ENCODE measurements at regions not wholly inside any gene's neighbourhood (a gene's known extent, or its start where the extent isn't known, plus 50 kb on each side); places are given as distances from the start of the nearest gene placed in this dataset.

DNA sequence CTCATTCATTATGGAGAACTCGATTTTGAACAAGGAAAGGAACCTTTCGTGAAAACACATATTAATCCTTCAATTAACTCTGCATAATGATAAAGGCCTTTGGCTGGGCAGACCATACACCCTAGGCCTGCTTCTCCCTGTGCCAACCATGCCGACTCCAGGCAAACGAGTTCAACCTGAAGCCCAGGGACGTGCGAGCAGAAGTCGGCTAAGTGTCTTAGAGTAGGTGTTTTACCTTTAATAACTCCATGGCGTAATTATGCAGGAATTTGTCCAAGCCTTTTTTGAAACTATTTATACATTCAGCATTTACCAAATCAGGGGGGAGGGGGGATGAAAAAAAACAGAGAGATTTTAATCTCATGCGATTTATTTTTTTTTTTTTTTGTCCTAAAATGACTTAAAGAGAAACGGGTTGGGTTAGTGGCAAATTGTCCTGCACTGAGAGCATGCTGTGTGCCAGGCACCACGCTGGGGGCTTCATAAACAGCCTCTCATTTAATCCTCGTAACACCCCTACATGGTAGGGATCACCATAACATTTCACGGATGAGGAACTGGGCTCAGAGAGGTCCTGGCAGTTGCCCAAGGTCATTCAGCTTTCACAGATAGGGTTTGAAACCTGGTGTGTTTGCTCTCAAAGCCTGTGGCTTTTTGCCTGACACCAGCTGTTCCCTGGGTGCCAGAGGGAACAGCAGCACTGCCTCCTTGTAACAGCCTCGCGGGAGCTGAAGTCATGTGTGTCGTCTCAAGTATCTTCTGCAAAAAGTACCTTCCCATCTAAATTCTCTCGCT, 423.9 kb downstream of the MN1 start:
- no peak for DNase-seq
- Histone ChIP-seq H3K27me3 (ENCODE audit: insufficient read depth, low read depth, severe bottlenecking) (no peaks in the 10 kb centered on the region), H3K27ac (no peak overlapping the region), H3K36me3 (no peaks in the 10 kb centered on the region), H3K4me3 (ENCODE audit: low read depth, low read length) (no peak overlapping the region), H3K9me3 (ENCODE audit: severe bottlenecking) (no peaks in the 10 kb centered on the region)
- TF ChIP-seq, protein P1, sequence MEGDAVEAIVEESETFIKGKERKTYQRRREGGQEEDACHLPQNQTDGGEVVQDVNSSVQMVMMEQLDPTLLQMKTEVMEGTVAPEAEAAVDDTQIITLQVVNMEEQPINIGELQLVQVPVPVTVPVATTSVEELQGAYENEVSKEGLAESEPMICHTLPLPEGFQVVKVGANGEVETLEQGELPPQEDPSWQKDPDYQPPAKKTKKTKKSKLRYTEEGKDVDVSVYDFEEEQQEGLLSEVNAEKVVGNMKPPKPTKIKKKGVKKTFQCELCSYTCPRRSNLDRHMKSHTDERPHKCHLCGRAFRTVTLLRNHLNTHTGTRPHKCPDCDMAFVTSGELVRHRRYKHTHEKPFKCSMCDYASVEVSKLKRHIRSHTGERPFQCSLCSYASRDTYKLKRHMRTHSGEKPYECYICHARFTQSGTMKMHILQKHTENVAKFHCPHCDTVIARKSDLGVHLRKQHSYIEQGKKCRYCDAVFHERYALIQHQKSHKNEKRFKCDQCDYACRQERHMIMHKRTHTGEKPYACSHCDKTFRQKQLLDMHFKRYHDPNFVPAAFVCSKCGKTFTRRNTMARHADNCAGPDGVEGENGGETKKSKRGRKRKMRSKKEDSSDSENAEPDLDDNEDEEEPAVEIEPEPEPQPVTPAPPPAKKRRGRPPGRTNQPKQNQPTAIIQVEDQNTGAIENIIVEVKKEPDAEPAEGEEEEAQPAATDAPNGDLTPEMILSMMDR (IDR thresholded peaks at IDR 0.05; ENCODE audit: low read depth, low read length): no peak

DNA sequence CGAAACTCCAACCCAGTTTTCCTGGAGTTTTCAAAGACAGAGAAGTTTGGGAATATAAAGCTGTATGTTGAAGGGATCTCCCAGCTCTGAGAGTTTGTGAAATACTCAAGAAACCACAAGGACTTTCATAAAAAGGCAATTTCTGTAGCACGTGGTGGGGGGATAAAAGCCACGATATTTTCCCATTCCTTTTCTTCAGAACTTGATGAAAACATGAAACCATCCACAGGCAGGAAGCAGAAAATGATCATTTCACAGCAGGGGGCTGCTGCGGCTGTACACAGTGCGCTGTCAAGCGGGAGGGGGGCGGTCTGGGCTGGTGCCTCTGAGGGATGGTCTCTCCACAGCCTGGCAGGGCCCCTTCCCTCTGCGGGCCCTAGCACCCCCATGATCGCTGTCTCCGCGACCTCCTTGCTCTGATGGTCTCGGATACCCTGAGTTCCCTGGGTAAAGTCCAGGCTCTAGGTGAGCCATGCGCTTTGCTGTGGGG, 423.2 kb downstream of the MN1 start:
- Histone ChIP-seq H3K4me3 (ENCODE audit: low read depth, low read length) (no peak overlapping the region), H3K27ac (no peak overlapping the region), H3K9me3 (ENCODE audit: severe bottlenecking) (no peaks in the 10 kb centered on the region), H3K36me3 (no peaks in the 10 kb centered on the region), H3K27me3 (ENCODE audit: insufficient read depth, low read depth, severe bottlenecking) (no peaks in the 10 kb centered on the region)
- TF ChIP-seq, protein P1 (IDR thresholded peaks at IDR 0.05; ENCODE audit: low read depth, low read length): no peak
- DNase-seq: no peak

DNA sequence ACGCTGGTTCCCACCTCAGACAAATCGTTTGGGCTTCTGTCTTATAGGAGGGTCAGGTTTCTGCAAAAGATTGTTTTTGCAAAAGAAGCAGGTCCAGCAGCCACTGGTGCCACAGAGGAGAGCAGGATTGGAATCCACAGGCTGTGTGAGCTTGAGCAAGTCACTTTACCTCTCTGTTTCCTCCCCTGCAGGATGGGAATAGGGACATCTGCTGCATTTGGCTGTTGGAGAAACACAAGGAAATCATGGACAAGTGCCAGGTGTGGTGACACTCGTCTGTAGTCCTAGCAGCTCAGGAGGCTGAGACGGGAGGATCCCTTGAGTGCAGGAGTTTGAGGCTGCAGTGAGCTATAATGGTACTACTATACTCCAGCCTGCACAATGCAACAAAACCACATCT, 422.6 kb downstream of the MN1 start:
- Histone ChIP-seq H3K27me3 (ENCODE audit: insufficient read depth, low read depth, severe bottlenecking) (no peaks in the 10 kb centered on the region), H3K9me3 (ENCODE audit: severe bottlenecking) (no peaks in the 10 kb centered on the region), H3K36me3 (no peaks in the 10 kb centered on the region), H3K4me3 (ENCODE audit: low read depth, low read length) (no peak overlapping the region), H3K27ac (no peak overlapping the region)
- TF ChIP-seq, protein P1 (IDR thresholded peaks at IDR 0.05; ENCODE audit: low read depth, low read length): no peak
- no peak for DNase-seq

DNA sequence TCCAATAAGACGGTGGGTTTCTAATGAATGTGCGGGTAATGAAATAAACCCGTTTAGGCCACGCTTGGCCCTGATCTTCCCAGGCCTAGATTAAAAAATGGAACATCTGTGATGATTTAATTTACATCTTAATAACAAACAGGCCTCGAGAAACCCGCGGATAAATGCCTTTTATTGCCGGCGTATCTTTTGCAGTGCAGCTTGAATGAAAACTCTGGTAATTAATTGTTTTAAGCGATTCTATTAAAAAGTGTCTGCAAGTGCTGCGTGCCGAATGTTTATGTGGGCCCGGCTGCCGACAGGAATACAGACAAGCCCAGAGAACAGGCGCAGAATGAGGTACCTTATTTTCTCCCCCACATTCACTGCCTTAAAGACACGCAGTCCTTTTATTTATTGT, 420.7 kb downstream of the MN1 start:
- no peaks in the 10 kb centered on the region for H3K36me3 ChIP-seq
- no peak overlapping the region for H3K4me3 ChIP-seq (ENCODE audit: low read depth, low read length)
- TF ChIP-seq, protein P1 (IDR thresholded peaks at IDR 0.05; ENCODE audit: low read depth, low read length): no peak
- no peak overlapping the region for H3K27ac ChIP-seq
- H3K27me3 ChIP-seq (ENCODE audit: insufficient read depth, low read depth, severe bottlenecking): no peaks in the 10 kb centered on the region
- no peak for DNase-seq
- no peaks in the 10 kb centered on the region for H3K9me3 ChIP-seq (ENCODE audit: severe bottlenecking)

DNA sequence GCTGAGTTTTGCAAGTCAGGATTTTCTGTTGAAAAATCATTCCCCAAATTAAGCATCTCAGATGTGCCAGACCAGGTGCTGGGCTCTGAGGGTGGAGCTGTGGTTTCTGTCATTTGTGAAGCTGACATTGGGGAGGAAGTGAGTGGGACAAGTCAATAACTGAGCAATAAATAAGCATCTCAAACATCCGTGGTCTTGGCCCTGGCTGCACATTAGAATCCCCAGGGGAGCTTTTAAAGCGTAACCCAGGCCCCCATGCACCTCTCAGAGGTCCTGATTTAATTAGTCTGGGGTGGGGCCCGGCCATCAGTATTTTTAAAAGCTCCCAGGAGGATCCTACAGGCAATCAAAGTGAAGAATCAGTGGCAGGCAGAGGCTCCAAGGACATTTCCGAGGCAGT, 420.0 kb downstream of the MN1 start:
- no peaks in the 10 kb centered on the region for H3K27me3 ChIP-seq (ENCODE audit: insufficient read depth, low read depth, severe bottlenecking)
- H3K9me3 ChIP-seq (ENCODE audit: severe bottlenecking): no peaks in the 10 kb centered on the region
- TF ChIP-seq, protein P1 (IDR thresholded peaks at IDR 0.05; ENCODE audit: low read depth, low read length): no peak
- no peak for DNase-seq
- H3K27ac ChIP-seq: no peak overlapping the region
- no peaks in the 10 kb centered on the region for H3K36me3 ChIP-seq
- no peak overlapping the region for H3K4me3 ChIP-seq (ENCODE audit: low read depth, low read length)
